ENCODE measurements at regions not wholly inside any gene's neighbourhood (a gene's known extent, or its start where the extent isn't known, plus 50 kb on each side); places are given as distances from the start of the nearest gene placed in this dataset.

- no peak for DNase-seq
Observed at GRCh38 chr5:88483964-88484672, 215.5 kb upstream of the TMEM161B start.

GRCh38 chr5:88480801-88481499 lies 212.3 kb upstream of the TMEM161B start:
- DNase-seq: no peak

- DNase-seq: no peak
Observed at GRCh38 chr5:88480245-88480644, 211.6 kb upstream of the TMEM161B start.

- no peak for DNase-seq
Observed at GRCh38 chr5:88474574-88474973, 205.9 kb upstream of the TMEM161B start.

GRCh38 chr5:88470745-88471144 lies 202.1 kb upstream of the TMEM161B start:
- no peak for DNase-seq

GRCh38 chr5:88459971-88460370 lies 191.3 kb upstream of the TMEM161B start:
- DNase-seq: no peak

- DNase-seq: no peak
Observed at GRCh38 chr5:88452820-88453219, 184.2 kb upstream of the TMEM161B start.

GRCh38 chr5:88450239-88450638 lies 181.6 kb upstream of the TMEM161B start:
- DNase-seq: no peak

GRCh38 chr5:88438006-88438405 lies 169.4 kb upstream of the TMEM161B start:
- no peak for DNase-seq

- no peak for DNase-seq
Observed at GRCh38 chr5:88436290-88436689, 167.6 kb upstream of the TMEM161B start.

GRCh38 chr5:88428633-88429032 lies 160.0 kb upstream of the TMEM161B start:
- DNase-seq: no peak

- no peak for DNase-seq
Observed at GRCh38 chr5:88426441-88426840, 157.8 kb upstream of the TMEM161B start.

- DNase-seq: no peak
Observed at GRCh38 chr5:88425124-88425523, 156.5 kb upstream of the TMEM161B start.

GRCh38 chr5:88419931-88420330 lies 151.3 kb upstream of the TMEM161B start:
- DNase-seq: no peak

GRCh38 chr5:88407341-88407740 lies 138.7 kb upstream of the TMEM161B start:
- DNase-seq: no peak

GRCh38 chr5:88405783-88406182 lies 137.1 kb upstream of the TMEM161B start:
- DNase-seq: no peak

GRCh38 chr5:88404405-88404804 lies 135.8 kb upstream of the TMEM161B start:
- DNase-seq: no peak

GRCh38 chr5:88401686-88402085 lies 133.0 kb upstream of the TMEM161B start:
- DNase-seq: no peak

GRCh38 chr5:88401228-88401627 lies 132.6 kb upstream of the TMEM161B start:
- DNase-seq: no peak

GRCh38 chr5:88399561-88399960 lies 130.9 kb upstream of the TMEM161B start:
- DNase-seq: no peak

GRCh38 chr5:88398316-88398715 lies 129.7 kb upstream of the TMEM161B start:
- no peak for DNase-seq

GRCh38 chr5:88396751-88397281 lies 128.2 kb upstream of the TMEM161B start:
- DNase-seq: no peak

- no peak for DNase-seq
Observed at GRCh38 chr5:88396000-88396535, 127.4 kb upstream of the TMEM161B start.

GRCh38 chr5:88395264-88395663 lies 126.6 kb upstream of the TMEM161B start:
- DNase-seq: no peak

Measured in CD4-positive, alpha-beta T cell treated with Interleukin-6 for 4 hours (primary cell).